ENCODE measurements at regions not wholly inside any gene's neighbourhood (a gene's known extent, or its start where the extent isn't known, plus 50 kb on each side); places are given as distances from the start of the nearest gene placed in this dataset.

GRCh38 chr6:1057490-1058135, 254.3 kb upstream of the FOXQ1 start:
- DNase-seq (ENCODE audit: extremely low read depth, low read depth) = no peak
- no peak for TF ChIP-seq CTCF (IDR thresholded peaks at IDR 0.05; ENCODE audit: low read depth, low read length)

GRCh38 chr6:1055015-1055921, 256.6 kb upstream of the FOXQ1 start:
- no peak for TF ChIP-seq CTCF (IDR thresholded peaks at IDR 0.05; ENCODE audit: low read depth, low read length)
- no peak for DNase-seq (ENCODE audit: extremely low read depth, low read depth)

GRCh38 chr6:1054653-1055014, 257.3 kb upstream of the FOXQ1 start:
- TF ChIP-seq CTCF (IDR thresholded peaks at IDR 0.05; ENCODE audit: low read depth, low read length) = no peak
- DNase-seq (ENCODE audit: extremely low read depth, low read depth) = no peak

GRCh38 chr6:1053586-1053985, 258.3 kb upstream of the FOXQ1 start:
- TF ChIP-seq CTCF (IDR thresholded peaks at IDR 0.05; ENCODE audit: low read depth, low read length) = no peak
- DNase-seq (ENCODE audit: extremely low read depth, low read depth) = no peak

- TF ChIP-seq CTCF (IDR thresholded peaks at IDR 0.05; ENCODE audit: low read depth, low read length) = no peak
- DNase-seq (ENCODE audit: extremely low read depth, low read depth) = no peak
These were observed 259.6 kb upstream of the FOXQ1 start for GRCh38 chr6:1052262-1052661.

GRCh38 chr6:1049900-1050299, 262.0 kb upstream of the FOXQ1 start:
- TF ChIP-seq CTCF (IDR thresholded peaks at IDR 0.05; ENCODE audit: low read depth, low read length) = no peak
- DNase-seq (ENCODE audit: extremely low read depth, low read depth) = no peak

GRCh38 chr6:1049170-1049569, 262.7 kb upstream of the FOXQ1 start:
- no peak for DNase-seq (ENCODE audit: extremely low read depth, low read depth)
- TF ChIP-seq CTCF (IDR thresholded peaks at IDR 0.05; ENCODE audit: low read depth, low read length) = no peak
